GM12878 (cell line): ENCODE measurements at regions not wholly inside any gene's neighbourhood (a gene's known extent, or its start where the extent isn't known, plus 50 kb on each side); places are given as distances from the start of the nearest gene placed in this dataset.

Experiments
- ATAC-seq: fragments of 200-7000 bp; cut with Tn5 transposase; 3 replicates; pipeline ENCODE4 v1.9.1; 2020; ENCODE audit warnings: mild to moderate bottlenecking, moderate library complexity
- BruUV-seq: library from RNA; stranded (reverse); fragments of 400-500 nt; replicated peaks from 2 replicates; lab custom pipeline; 2021; lab: Mats Ljungman, UMichigan
- CTCF ChIA-PET: fragments of 300-600 bp; sonication (Branson Sonifier 250); formaldehyde crosslinking; extraction: SDS; loops from one replicate; lab custom pipeline; 2021; ENCODE audit warnings: inconsistent platforms; lab: Yijun Ruan, JAX
- POLR2A ChIA-PET: fragments of 350-600 bp; formaldehyde crosslinking; extraction: SDS; loops from one replicate; lab custom pipeline; 2021; ENCODE audit warnings: inconsistent platforms; lab: Charles Lee
- RAD21 ChIA-PET: fragments of 300-600 bp; sonication (Branson Sonifier 250); formaldehyde crosslinking; loops from one replicate; lab custom pipeline; 2023; ENCODE audit warnings: antibody characterized with exemption; ENCODE audit not compliant: unreplicated experiment; lab: Charles Lee
- SMC1A ChIA-PET: fragments of 300-600 bp; sonication (Branson Sonifier 250); formaldehyde crosslinking; loops from one replicate; lab custom pipeline; 2023; ENCODE audit not compliant: unreplicated experiment, uncharacterized antibody; lab: Charles Lee
- DNase-seq: peaks from one replicate; pipeline ENCODE4 v3.0.0-alpha.2; 2011; ENCODE audit warnings: low read depth, low spot score
- FAIRE-seq: peaks from 3 replicates; lab custom pipeline; 2011; peaks lifted over from hg19 to GRCh38; lab: Jason Lieb, UNC
- H2AFZ ChIP-seq: 2 replicates; pipeline ENCODE4 v1.6.0; 2011; ENCODE audit warnings: low read depth, low read length, control low read depth; ENCODE audit not compliant: control insufficient read depth
- H3K27ac ChIP-seq: 2 replicates; pipeline ENCODE4 v1.5.1; 2011; ENCODE audit warnings: control low read depth; ENCODE audit not compliant: control insufficient read depth, insufficient read depth
- H3K27me3 ChIP-seq, 2 experiments: replicated peaks in 1 of 2; 2 replicates each; pipeline versions ENCODE4 v1.6.0 to v1.6.1; 2011; ENCODE audit warnings: low read length in 1 of 2; ENCODE audit not compliant: control insufficient read depth in 2 of 2, insufficient read depth in 2 of 2
- H3K36me3 ChIP-seq, 2 experiments: 2 replicates each; pipeline ENCODE4 v1.5.1; 2011; ENCODE audit warnings: low read length in 1 of 2; ENCODE audit not compliant: control insufficient read depth in 2 of 2, insufficient read depth in 2 of 2
- H3K4me1 ChIP-seq: 2 replicates; pipeline ENCODE4 v1.6.1; 2011; ENCODE audit warnings: mild to moderate bottlenecking, low read length, moderate library complexity, mixed read lengths; ENCODE audit not compliant: control insufficient read depth, insufficient read depth
- H3K4me2 ChIP-seq: 2 replicates; pipeline ENCODE4 v1.6.0; 2011; ENCODE audit warnings: control low read depth; ENCODE audit not compliant: control insufficient read depth, insufficient read depth
- H3K4me3 ChIP-seq: fragments of 200-600 bp; sonication (generic); 2 replicates; pipeline ENCODE4 v1.5.1; 2016
- H3K79me2 ChIP-seq: 2 replicates; pipeline ENCODE4 v1.6.0; 2011; ENCODE audit warnings: low read length; ENCODE audit not compliant: control insufficient read depth, insufficient read depth
- H3K9ac ChIP-seq: 2 replicates; pipeline ENCODE4 v1.8.0; 2011; ENCODE audit warnings: low read length, control low read depth, mixed read lengths; ENCODE audit not compliant: control insufficient read depth, insufficient read depth
- H3K9me3 ChIP-seq: replicated peaks from 3 replicates; pipeline ENCODE4 v1.5.1; 2011; ENCODE audit warnings: mild to moderate bottlenecking, low read length; ENCODE audit not compliant: control insufficient read depth, insufficient read depth
- H4K20me1 ChIP-seq: 2 replicates; pipeline ENCODE4 v1.6.0; 2011; ENCODE audit not compliant: control insufficient read depth, insufficient read depth
- HCFC1 ChIP-seq: fragments of 150-350 bp; IDR thresholded peaks from 2 replicates; pipeline ENCODE4 v1.6.1; 2014; ENCODE audit warnings: low read length
- MTA2 ChIP-seq: fragments of 450-650 bp; IDR thresholded peaks from 2 replicates; pipeline ENCODE4 v1.6.1; 2016; ENCODE audit warnings: low read depth, mild to moderate bottlenecking, moderate library complexity
- NFYB ChIP-seq: IDR thresholded peaks from 2 replicates; pipeline ENCODE4 v1.6.1; 2011; ENCODE audit warnings: low read depth, mild to moderate bottlenecking, low read length, improper control_type of control experiment, moderate library complexity; ENCODE audit not compliant: insufficient read depth
- PAX8 ChIP-seq: fragments of 450-650 bp; IDR thresholded peaks from 2 replicates; pipeline ENCODE4 v1.6.1; 2017; ENCODE audit warnings: mild to moderate bottlenecking, moderate library complexity
- SREBF1 ChIP-seq: IDR thresholded peaks from 2 replicates; pipeline ENCODE4 v1.6.1; 2012; ENCODE audit warnings: mild to moderate bottlenecking, low read length
- SREBF2 ChIP-seq: IDR thresholded peaks from 2 replicates; pipeline ENCODE4 v1.6.1; 2012; ENCODE audit warnings: mild to moderate bottlenecking, low read length
- ZNF384 ChIP-seq: IDR thresholded peaks from 2 replicates; pipeline ENCODE4 v1.6.1; 2012; ENCODE audit warnings: low read depth, mild to moderate bottlenecking, low read length, improper control_type of control experiment, borderline replicate concordance
- WGBS: methylation state at CpG from one replicate; pipeline ENCODE4 v1.1.6; 2016; ENCODE audit warnings: low lambda C conversion rate; ENCODE audit not compliant: insufficient replicate concordance, insufficient coverage; ENCODE audit errors: missing lambda C conversion rate; 5-methylcytosine and 5-hydroxymethylcytosine counted together
- in situ Hi-C: fragments of 300-500 bp; cut with MboI; formaldehyde crosslinking; loops from 9 replicates; pipeline ENCODE4 v1.14.3; 2018; ENCODE audit warnings: mixed read lengths
- intact Hi-C: fragments of 100-400 bp; cut with micrococcal nuclease; formaldehyde crosslinking; loops from one replicate; pipeline ENCODE4 v1.14.2; 2022; ENCODE audit not compliant: unreplicated experiment
- TF ChIP-seq, protein P1 (sequence below): fragments of 150-350 bp; IDR thresholded peaks from 2 replicates; pipeline ENCODE4 v1.6.1; 2016; ENCODE audit warnings: low read depth, low read length
- TF ChIP-seq, protein P2 (sequence below): fragments of 450-650 bp; formaldehyde crosslinking; IDR thresholded peaks from 2 replicates; pipeline ENCODE4 v1.4.0; 2020; ENCODE audit warnings: mild to moderate bottlenecking, moderate library complexity
- TF ChIP-seq, protein P3 (sequence below): fragments of 450-650 bp; IDR thresholded peaks from 2 replicates; pipeline ENCODE4 v1.6.1; 2016; ENCODE audit warnings: mild to moderate bottlenecking
- TF ChIP-seq, protein P4 (sequence below): IDR thresholded peaks from 2 replicates; pipeline ENCODE4 v1.6.1; 2012; ENCODE audit warnings: improper control_type of control experiment, low read depth, low read length; ENCODE audit not compliant: insufficient replicate concordance

DNA sequence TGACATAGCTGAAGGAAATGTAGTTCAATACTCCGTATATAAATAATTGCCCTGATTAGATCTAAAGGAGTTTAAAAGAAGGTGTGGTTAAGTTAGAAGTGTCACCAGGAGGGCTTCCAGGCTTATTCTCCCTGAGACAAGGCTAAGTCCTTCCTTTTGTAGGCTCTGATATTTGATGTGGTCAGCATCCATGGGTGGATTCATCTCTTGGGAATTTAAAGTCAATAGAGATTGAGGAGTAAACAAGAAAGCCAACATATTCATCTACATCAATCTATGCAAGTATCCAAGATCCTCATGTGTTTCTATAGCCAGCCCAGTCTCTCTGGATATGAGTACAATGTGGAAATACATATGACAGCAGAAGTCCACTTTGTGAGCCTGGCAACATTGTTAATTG, 76.8 kb downstream of the KCTD12 start:
- Histone ChIP-seq H3K79me2 (no peaks in the 10 kb centered on the region), H3K9ac (no peak overlapping the region), H3K9me3 (no peaks in the 10 kb centered on the region), H3K4me2 (no peak overlapping the region), H4K20me1 (no peaks in the 10 kb centered on the region), H3K27ac (no peak overlapping the region), H3K27me3 (no peaks in the 10 kb centered on the region), H2AFZ (no peak overlapping the region), H3K4me3 (no peak overlapping the region), H3K36me3 (no peaks in the 10 kb centered on the region), H3K4me1 (no peaks in the 10 kb centered on the region)
- CTCF ChIA-PET: no interaction called here
- in situ Hi-C loops (no loop called here), intact Hi-C loops (no loop called here)
- no TSS peak for BruUV-seq
- DNase-seq (no peak), ATAC-seq (no peak), FAIRE-seq (no peak)
- RAD21 ChIA-PET: no interaction called here
- POLR2A ChIA-PET: no interaction called here
- TF ChIP-seq PAX8 (no peak), MTA2 (no peak), NFYB (no peak), HCFC1 (no peak), SREBF1 (no peak), ZNF384 (no peak), SREBF2 (no peak)
- TF ChIP-seq, protein P1, sequence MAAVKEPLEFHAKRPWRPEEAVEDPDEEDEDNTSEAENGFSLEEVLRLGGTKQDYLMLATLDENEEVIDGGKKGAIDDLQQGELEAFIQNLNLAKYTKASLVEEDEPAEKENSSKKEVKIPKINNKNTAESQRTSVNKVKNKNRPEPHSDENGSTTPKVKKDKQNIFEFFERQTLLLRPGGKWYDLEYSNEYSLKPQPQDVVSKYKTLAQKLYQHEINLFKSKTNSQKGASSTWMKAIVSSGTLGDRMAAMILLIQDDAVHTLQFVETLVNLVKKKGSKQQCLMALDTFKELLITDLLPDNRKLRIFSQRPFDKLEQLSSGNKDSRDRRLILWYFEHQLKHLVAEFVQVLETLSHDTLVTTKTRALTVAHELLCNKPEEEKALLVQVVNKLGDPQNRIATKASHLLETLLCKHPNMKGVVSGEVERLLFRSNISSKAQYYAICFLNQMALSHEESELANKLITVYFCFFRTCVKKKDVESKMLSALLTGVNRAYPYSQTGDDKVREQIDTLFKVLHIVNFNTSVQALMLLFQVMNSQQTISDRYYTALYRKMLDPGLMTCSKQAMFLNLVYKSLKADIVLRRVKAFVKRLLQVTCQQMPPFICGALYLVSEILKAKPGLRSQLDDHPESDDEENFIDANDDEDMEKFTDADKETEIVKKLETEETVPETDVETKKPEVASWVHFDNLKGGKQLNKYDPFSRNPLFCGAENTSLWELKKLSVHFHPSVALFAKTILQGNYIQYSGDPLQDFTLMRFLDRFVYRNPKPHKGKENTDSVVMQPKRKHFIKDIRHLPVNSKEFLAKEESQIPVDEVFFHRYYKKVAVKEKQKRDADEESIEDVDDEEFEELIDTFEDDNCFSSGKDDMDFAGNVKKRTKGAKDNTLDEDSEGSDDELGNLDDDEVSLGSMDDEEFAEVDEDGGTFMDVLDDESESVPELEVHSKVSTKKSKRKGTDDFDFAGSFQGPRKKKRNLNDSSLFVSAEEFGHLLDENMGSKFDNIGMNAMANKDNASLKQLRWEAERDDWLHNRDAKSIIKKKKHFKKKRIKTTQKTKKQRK: no peak
- TF ChIP-seq, protein P2, sequence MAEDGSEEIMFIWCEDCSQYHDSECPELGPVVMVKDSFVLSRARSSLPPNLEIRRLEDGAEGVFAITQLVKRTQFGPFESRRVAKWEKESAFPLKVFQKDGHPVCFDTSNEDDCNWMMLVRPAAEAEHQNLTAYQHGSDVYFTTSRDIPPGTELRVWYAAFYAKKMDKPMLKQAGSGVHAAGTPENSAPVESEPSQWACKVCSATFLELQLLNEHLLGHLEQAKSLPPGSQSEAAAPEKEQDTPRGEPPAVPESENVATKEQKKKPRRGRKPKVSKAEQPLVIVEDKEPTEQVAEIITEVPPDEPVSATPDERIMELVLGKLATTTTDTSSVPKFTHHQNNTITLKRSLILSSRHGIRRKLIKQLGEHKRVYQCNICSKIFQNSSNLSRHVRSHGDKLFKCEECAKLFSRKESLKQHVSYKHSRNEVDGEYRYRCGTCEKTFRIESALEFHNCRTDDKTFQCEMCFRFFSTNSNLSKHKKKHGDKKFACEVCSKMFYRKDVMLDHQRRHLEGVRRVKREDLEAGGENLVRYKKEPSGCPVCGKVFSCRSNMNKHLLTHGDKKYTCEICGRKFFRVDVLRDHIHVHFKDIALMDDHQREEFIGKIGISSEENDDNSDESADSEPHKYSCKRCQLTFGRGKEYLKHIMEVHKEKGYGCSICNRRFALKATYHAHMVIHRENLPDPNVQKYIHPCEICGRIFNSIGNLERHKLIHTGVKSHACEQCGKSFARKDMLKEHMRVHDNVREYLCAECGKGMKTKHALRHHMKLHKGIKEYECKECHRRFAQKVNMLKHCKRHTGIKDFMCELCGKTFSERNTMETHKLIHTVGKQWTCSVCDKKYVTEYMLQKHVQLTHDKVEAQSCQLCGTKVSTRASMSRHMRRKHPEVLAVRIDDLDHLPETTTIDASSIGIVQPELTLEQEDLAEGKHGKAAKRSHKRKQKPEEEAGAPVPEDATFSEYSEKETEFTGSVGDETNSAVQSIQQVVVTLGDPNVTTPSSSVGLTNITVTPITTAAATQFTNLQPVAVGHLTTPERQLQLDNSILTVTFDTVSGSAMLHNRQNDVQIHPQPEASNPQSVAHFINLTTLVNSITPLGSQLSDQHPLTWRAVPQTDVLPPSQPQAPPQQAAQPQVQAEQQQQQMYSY: no peak
- TF ChIP-seq, protein P3, sequence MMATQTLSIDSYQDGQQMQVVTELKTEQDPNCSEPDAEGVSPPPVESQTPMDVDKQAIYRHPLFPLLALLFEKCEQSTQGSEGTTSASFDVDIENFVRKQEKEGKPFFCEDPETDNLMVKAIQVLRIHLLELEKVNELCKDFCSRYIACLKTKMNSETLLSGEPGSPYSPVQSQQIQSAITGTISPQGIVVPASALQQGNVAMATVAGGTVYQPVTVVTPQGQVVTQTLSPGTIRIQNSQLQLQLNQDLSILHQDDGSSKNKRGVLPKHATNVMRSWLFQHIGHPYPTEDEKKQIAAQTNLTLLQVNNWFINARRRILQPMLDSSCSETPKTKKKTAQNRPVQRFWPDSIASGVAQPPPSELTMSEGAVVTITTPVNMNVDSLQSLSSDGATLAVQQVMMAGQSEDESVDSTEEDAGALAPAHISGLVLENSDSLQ: no peak
- TF ChIP-seq, protein P4, sequence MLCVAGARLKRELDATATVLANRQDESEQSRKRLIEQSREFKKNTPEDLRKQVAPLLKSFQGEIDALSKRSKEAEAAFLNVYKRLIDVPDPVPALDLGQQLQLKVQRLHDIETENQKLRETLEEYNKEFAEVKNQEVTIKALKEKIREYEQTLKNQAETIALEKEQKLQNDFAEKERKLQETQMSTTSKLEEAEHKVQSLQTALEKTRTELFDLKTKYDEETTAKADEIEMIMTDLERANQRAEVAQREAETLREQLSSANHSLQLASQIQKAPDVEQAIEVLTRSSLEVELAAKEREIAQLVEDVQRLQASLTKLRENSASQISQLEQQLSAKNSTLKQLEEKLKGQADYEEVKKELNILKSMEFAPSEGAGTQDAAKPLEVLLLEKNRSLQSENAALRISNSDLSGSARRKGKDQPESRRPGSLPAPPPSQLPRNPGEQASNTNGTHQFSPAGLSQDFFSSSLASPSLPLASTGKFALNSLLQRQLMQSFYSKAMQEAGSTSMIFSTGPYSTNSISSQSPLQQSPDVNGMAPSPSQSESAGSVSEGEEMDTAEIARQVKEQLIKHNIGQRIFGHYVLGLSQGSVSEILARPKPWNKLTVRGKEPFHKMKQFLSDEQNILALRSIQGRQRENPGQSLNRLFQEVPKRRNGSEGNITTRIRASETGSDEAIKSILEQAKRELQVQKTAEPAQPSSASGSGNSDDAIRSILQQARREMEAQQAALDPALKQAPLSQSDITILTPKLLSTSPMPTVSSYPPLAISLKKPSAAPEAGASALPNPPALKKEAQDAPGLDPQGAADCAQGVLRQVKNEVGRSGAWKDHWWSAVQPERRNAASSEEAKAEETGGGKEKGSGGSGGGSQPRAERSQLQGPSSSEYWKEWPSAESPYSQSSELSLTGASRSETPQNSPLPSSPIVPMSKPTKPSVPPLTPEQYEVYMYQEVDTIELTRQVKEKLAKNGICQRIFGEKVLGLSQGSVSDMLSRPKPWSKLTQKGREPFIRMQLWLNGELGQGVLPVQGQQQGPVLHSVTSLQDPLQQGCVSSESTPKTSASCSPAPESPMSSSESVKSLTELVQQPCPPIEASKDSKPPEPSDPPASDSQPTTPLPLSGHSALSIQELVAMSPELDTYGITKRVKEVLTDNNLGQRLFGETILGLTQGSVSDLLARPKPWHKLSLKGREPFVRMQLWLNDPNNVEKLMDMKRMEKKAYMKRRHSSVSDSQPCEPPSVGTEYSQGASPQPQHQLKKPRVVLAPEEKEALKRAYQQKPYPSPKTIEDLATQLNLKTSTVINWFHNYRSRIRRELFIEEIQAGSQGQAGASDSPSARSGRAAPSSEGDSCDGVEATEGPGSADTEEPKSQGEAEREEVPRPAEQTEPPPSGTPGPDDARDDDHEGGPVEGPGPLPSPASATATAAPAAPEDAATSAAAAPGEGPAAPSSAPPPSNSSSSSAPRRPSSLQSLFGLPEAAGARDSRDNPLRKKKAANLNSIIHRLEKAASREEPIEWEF: no peak
- WGBS: 53% methylated on average over 1 of the region's 1 CpG
- SMC1A ChIA-PET: no interaction called here
